GM12865 (cell line): ENCODE measurements at regions not wholly inside any gene's neighbourhood (a gene's known extent, or its start where the extent isn't known, plus 50 kb on each side); places are given as distances from the start of the nearest gene placed in this dataset.
A peak's percentile ranks its signal among the peaks of the same experiment; 100 is the strongest.

ENCODE experiments used
- DNase-seq: peaks from one replicate; pipeline ENCODE4 v3.0.0; 2010; ENCODE audit warnings: low read depth
- H3K4me3 ChIP-seq: 2 replicates; pipeline ENCODE4 v1.5.1; 2011; ENCODE audit warnings: mild to moderate bottlenecking, low read depth, low read length, control low read depth
- TF ChIP-seq, protein P1 (sequence below): IDR thresholded peaks from 2 replicates; pipeline ENCODE4 v1.5.1; 2011; ENCODE audit warnings: low read length, control low read depth, low read depth, inconsistent platforms; ENCODE audit not compliant: insufficient read depth; ENCODE audit errors: missing control alignments

DNA sequence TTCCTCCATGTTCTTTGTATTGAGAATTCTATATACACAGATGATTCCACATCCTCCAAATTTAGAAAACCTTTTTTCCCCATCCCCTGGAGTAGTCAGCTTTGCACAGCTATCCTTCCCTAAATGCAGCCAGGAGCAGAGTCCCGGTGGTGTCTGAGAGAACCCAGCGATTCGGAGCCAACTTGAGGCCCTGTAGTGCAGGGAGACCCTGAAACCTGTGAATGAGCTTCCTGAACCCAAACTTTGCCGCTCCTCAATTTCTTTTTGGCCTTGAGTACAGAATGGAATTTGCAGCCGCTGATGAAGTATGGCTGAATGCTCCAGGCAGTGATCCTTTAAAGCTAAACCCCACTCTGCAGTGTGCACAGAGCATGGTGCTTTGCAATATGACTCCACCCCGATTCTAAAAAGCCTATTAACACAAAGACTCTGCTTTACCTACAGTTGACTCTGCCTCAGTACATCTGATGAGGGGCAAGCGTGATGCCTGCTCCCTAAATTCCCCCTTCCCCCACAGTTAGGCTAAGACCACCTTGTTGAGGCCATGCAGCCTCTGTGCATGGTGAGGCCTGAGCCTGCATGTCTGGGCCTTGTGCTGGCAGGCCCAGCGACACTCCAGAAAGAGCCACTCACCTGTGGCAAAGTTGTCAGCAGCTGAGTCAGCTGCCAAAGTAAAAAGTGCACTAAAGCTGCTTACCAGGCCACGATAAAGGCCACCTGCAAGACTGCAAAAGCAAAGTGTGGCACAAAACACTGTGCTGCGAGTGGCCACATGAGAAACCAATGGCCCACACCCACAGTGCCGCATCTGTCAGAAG is 82.1 kb downstream of the PLEKHG1 start:
- no peak for DNase-seq
- TF ChIP-seq, protein P1, sequence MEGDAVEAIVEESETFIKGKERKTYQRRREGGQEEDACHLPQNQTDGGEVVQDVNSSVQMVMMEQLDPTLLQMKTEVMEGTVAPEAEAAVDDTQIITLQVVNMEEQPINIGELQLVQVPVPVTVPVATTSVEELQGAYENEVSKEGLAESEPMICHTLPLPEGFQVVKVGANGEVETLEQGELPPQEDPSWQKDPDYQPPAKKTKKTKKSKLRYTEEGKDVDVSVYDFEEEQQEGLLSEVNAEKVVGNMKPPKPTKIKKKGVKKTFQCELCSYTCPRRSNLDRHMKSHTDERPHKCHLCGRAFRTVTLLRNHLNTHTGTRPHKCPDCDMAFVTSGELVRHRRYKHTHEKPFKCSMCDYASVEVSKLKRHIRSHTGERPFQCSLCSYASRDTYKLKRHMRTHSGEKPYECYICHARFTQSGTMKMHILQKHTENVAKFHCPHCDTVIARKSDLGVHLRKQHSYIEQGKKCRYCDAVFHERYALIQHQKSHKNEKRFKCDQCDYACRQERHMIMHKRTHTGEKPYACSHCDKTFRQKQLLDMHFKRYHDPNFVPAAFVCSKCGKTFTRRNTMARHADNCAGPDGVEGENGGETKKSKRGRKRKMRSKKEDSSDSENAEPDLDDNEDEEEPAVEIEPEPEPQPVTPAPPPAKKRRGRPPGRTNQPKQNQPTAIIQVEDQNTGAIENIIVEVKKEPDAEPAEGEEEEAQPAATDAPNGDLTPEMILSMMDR = no peak
- no peak overlapping the region for H3K4me3 ChIP-seq

DNA sequence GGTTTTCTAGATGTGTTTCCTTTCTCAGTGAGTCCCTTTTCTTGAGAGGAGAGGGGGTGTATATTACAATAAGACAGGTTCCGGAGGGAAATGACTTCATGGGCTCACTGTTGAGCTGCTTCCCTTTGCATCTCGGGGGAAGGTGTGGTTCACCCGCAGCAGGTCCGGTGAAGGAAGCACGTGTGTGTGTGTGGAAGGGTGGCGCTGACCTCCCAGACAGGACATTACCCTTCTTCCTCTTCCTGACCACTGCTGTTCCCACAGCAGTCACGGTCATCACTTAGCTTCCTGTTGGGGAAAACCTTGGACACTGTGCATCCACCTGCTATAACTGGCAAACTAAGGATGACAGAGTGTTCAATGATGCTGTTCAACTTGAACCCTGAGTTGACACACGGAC is 83.6 kb downstream of the PLEKHG1 start:
- H3K4me3 ChIP-seq = no peak overlapping the region
- TF ChIP-seq, protein P1 = no peak
- peak; percentile 14 for DNase-seq

DNA sequence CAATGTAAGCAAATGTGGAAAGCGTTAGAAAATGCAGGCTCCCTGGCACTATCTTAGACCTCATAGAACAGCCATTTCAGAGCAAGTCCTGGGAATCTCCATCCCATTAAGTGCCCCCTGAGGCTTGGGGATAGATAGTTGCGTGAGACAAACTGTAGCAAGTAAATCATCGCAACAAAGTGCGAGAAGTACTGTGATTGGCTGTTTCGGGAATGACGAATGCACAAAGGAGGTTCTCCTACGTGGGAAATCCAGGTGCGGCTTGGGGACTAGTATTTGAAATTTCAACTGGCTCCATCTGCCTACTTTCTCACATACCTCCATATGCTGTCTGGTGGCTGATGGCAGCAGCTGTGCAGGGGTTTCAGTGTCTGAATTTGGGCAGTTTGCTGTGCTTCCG is 84.5 kb downstream of the PLEKHG1 start:
- TF ChIP-seq, protein P1 = no peak
- no peak for DNase-seq
- H3K4me3 ChIP-seq = no peak overlapping the region

DNA sequence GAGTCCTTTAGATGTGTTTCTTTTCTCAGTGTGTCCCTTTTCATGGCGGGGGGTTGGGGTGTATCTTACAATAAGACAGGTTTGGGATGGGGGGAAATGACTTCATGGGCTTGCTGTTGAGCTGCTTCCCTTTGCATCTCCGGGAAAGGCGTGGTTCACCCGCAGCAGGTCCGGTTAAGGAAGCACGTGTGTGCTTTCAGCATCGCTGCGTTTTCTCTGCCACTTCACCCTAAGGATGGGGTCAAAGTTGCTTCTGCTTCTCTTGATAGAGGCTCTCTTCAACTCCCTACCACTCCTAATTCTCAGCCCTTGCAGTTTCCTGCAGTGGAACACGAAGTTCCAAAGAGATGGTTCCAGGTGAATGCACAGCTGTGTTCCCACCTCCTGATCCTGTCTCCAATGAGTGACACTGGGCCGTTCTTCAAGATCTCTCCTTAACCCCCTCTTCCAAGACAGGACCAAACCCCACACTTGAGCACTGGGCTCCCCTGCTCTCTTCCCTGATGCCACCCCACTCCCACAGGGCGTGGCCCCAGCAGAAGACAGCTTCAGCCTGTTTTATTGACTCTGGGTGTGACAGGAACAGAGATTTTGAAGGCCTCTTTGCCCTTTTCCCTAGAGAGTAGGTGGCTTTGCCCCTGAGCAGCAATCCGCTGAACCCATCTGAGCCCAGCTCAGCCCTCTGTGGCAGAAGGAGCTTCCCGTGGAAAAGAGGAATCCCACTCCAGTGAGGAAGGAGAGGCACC is 85.2 kb downstream of the PLEKHG1 start:
- no peak for DNase-seq
- no peak overlapping the region for H3K4me3 ChIP-seq
- TF ChIP-seq, protein P1 = no peak

DNA sequence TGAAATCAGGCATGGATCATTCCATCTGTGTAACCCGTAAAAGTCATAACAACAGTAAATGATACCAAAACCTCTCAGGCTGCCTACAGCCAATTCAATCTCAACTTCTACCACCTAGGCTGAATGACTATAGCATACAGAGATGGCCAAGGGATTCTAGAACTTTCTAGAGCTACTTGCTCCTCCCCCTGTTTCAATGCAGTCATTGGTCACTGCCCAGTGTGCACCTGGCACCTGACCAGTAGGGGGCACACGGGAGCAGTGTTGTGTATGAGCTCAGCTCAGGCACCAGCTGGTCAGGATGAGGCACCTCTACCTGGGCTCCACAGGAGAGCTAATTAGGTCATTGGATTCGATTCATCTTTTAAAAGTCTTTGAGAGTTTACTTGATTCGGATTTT is 86.2 kb downstream of the PLEKHG1 start:
- TF ChIP-seq, protein P1 = peak; percentile 75
- peak; percentile 65 for DNase-seq
- no peak overlapping the region for H3K4me3 ChIP-seq

DNA sequence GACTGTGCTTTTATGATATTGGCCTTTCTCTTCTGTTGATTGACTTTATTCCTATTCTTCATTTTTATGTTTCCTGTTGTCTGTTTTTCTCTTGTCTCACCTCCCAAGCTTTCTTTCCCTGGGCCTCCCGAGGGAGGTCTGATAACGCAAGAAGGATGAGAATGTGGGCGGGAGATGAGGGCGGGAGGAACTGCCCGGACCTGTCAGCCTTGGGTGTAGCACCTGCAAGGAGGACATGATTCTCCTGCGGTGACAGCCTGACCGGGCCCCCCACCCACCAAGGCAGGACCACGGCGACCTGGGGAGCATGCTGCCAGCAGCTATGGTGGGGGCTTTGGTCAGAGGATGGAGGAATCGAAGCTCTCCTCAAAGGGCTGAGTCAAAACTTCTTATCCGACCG is 86.9 kb downstream of the PLEKHG1 start:
- H3K4me3 ChIP-seq = no peak overlapping the region
- TF ChIP-seq, protein P1 = no peak
- no peak for DNase-seq
